ENCODE measurements at regions not wholly inside any gene's neighbourhood (a gene's known extent, or its start where the extent isn't known, plus 50 kb on each side); places are given as distances from the start of the nearest gene placed in this dataset.

- Histone ChIP-seq H3K4me2 (no peak overlapping the region), H3F3A (replicated peaks; ENCODE audit: low read depth) (no peaks in the 10 kb centered on the region), H2AFZ (no peak overlapping the region), H3K27me3 (ENCODE audit: insufficient read depth) (no peaks in the 10 kb centered on the region), H3K4me1 (ENCODE audit: insufficient read depth) (no peaks in the 10 kb centered on the region), H3K27ac (ENCODE audit: low read depth) (no peak overlapping the region), H3K36me3 (ENCODE audit: insufficient read depth) (no peaks in the 10 kb centered on the region), H3K9me2 (ENCODE audit: insufficient read depth) (no peaks in the 10 kb centered on the region), H4K20me1 (replicated peaks; ENCODE audit: insufficient read depth) (no peaks in the 10 kb centered on the region), H3K4me3 (no peak overlapping the region), H3K79me2 (replicated peaks; ENCODE audit: insufficient read depth) (no peaks in the 10 kb centered on the region)
- DNase-seq (ENCODE audit: low spot score) (no peak), ATAC-seq (no peak)
- peaks cover 8% of the 10 kb centered on the region; the same call in 2 of the 3 replicates for H3K9me3 Mint-ChIP-seq
- no peak overlapping the region for H3K4me3 Mint-ChIP-seq
- H3K27me3 Mint-ChIP-seq (ENCODE audit: insufficient read depth, low read depth, poor library complexity): peaks cover 2% of the 10 kb centered on the region
- TF ChIP-seq JUNB (IDR thresholded peaks at IDR 0.05; ENCODE audit: unreplicated experiment) (no peak), STAT1 (IDR thresholded peaks at IDR 0.05; ENCODE audit: unreplicated experiment) (no peak)
- no peak overlapping the region for H3K27ac Mint-ChIP-seq
- no peaks in the 10 kb centered on the region for H3K4me1 Mint-ChIP-seq
- no peaks in the 10 kb centered on the region for H3K36me3 Mint-ChIP-seq (ENCODE audit: low read depth)
Measured at GRCh38 chr10:1977461-1977860, 240.1 kb upstream of the ADARB2 start.

GRCh38 chr10:1972406-1972805, 235.1 kb upstream of the ADARB2 start:
- no peak overlapping the region for H3K4me3 Mint-ChIP-seq

More at GRCh38 chr10:1972406-1972805, 235.1 kb upstream of the ADARB2 start:
- Mint-ChIP-seq H3K36me3 (ENCODE audit: low read depth) (no peaks in the 10 kb centered on the region), H3K27ac (no peak overlapping the region), H3K4me1 (peaks cover 6% of the 10 kb centered on the region), H3K9me3 (peaks cover 4% of the 10 kb centered on the region; the same call in 2 of the 3 replicates), H3K27me3 (ENCODE audit: insufficient read depth, low read depth, poor library complexity) (no peaks in the 10 kb centered on the region)
- H3K4me2 ChIP-seq: no peak overlapping the region
- H3K27ac ChIP-seq (ENCODE audit: low read depth): no peak overlapping the region
- H3K4me3 ChIP-seq: no peak overlapping the region
- H3F3A ChIP-seq (replicated peaks; ENCODE audit: low read depth): no peaks in the 10 kb centered on the region
- TF ChIP-seq ETS1 (IDR thresholded peaks at IDR 0.05) (no peak), STAT1 (IDR thresholded peaks at IDR 0.05; ENCODE audit: unreplicated experiment) (no peak), CTCF (conservative IDR thresholded peaks at IDR 0.05; ENCODE audit: low read depth in 2 of 2) (no peak), REST (IDR thresholded peaks at IDR 0.05; ENCODE audit: unreplicated experiment) (no peak), CREB1 (CRISPR knock-in tag; IDR thresholded peaks at IDR 0.05; ENCODE audit: low read depth) (no peak), ZNF331 (CRISPR knock-in tag; IDR thresholded peaks at IDR 0.05; ENCODE audit: low read depth) (peak; percentile 88)
- no peaks in the 10 kb centered on the region for H4K20me1 ChIP-seq (replicated peaks; ENCODE audit: insufficient read depth)
- no peaks in the 10 kb centered on the region for H3K36me3 ChIP-seq (ENCODE audit: insufficient read depth)
- H3K4me1 ChIP-seq (ENCODE audit: insufficient read depth): no peaks in the 10 kb centered on the region; the same call in 1 of the 2 replicates
- no peaks in the 10 kb centered on the region for H3K79me2 ChIP-seq (replicated peaks; ENCODE audit: insufficient read depth)
- no peaks in the 10 kb centered on the region for H3K27me3 ChIP-seq (ENCODE audit: insufficient read depth)
- ATAC-seq (no peak), DNase-seq (ENCODE audit: low spot score) (no peak)
- H2AFZ ChIP-seq: no peak overlapping the region
- no peaks in the 10 kb centered on the region for H3K9me2 ChIP-seq (ENCODE audit: insufficient read depth)
